ENCODE measurements at regions not wholly inside any gene's neighbourhood (a gene's known extent, or its start where the extent isn't known, plus 50 kb on each side); places are given as distances from the start of the nearest gene placed in this dataset.
"Not testable (repeated sequence)": the region's sequence is repeated elsewhere in the genome, so short reads cannot be mapped to it uniquely, and the experiment has no call there.

GRCh38 chrX:83954116-83954515, 93.2 kb downstream of the CYLC1 start:
- not testable (repeated sequence) for H3K36me3 ChIP-seq (ENCODE audit: control insufficient read depth in 4 of 4, insufficient read depth in 4 of 4, low read length in 4 of 4); DNase-seq
- WGBS, 2 donors: 52 to 82% methylated on average over 4 of the region's 4 CpGs

GRCh38 chrX:83966347-83966746, 105.4 kb downstream of the CYLC1 start:
- no peak for TF ChIP-seq CTCF (IDR thresholded peaks at IDR 0.05; ENCODE audit: control extremely low read depth, extremely low read depth)
- H3K36me3 ChIP-seq (ENCODE audit: control insufficient read depth in 4 of 4, insufficient read depth in 4 of 4, low read length in 4 of 4): no peaks in the 10 kb centered on the region
- H3K27me3 ChIP-seq (ENCODE audit: control insufficient read depth in 3 of 3, insufficient read depth in 3 of 3, low read length in 2 of 3): no peaks in the 10 kb centered on the region
- WGBS, 2 donors: 73 to 94% methylated on average over 2 of the region's 2 CpGs
- no peak overlapping the region for H3K4me3 ChIP-seq
- ATAC-seq (ENCODE audit: insufficient read depth, low FRiP score) (no peak), DNase-seq (no peak)
- H3K9me3 ChIP-seq (ENCODE audit: control insufficient read depth in 4 of 4, insufficient read depth in 3 of 4, low read length in 3 of 4): peaks cover 0 to 4% (median 0%) of the 10 kb centered on the region in 4 donors
- no peaks in the 10 kb centered on the region for H3K4me1 ChIP-seq (ENCODE audit: control insufficient read depth in 5 of 5, insufficient read depth in 5 of 5, low read length in 5 of 5)
- H3K9ac ChIP-seq (ENCODE audit: insufficient read depth in 1 of 2, low read length in 2 of 2): no peak overlapping the region
- H3K27ac ChIP-seq (ENCODE audit: low read depth in 1 of 2, low read length in 1 of 2): no peak overlapping the region

More at GRCh38 chrX:83954116-83954515, 93.2 kb downstream of the CYLC1 start:
- not testable (repeated sequence) for ATAC-seq (ENCODE audit: insufficient read depth, low FRiP score); H3K4me3 ChIP-seq; H3K27me3 ChIP-seq (ENCODE audit: control insufficient read depth in 3 of 3, insufficient read depth in 3 of 3, low read length in 2 of 3); H3K9me3 ChIP-seq (ENCODE audit: control insufficient read depth in 4 of 4, insufficient read depth in 3 of 4, low read length in 3 of 4); H3K4me1 ChIP-seq (ENCODE audit: control insufficient read depth in 5 of 5, insufficient read depth in 5 of 5, low read length in 5 of 5); H3K27ac ChIP-seq (ENCODE audit: low read depth in 1 of 2, low read length in 1 of 2); H3K9ac ChIP-seq (ENCODE audit: insufficient read depth in 1 of 2, low read length in 2 of 2)

GRCh38 chrX:83984961-83985360, 124.0 kb downstream of the CYLC1 start:
- H3K9ac ChIP-seq (ENCODE audit: insufficient read depth in 1 of 2, low read length in 2 of 2): no peak overlapping the region
- ATAC-seq (ENCODE audit: insufficient read depth, low FRiP score): no peak
- no peaks in the 10 kb centered on the region for H3K4me1 ChIP-seq (ENCODE audit: control insufficient read depth in 5 of 5, insufficient read depth in 5 of 5, low read length in 5 of 5)
- peak overlapping the region; percentile 13 for H3K4me3 ChIP-seq
- no peak overlapping the region for H3K27ac ChIP-seq (ENCODE audit: low read depth in 1 of 2, low read length in 1 of 2)
- TF ChIP-seq CTCF (IDR thresholded peaks at IDR 0.05; ENCODE audit: control extremely low read depth, extremely low read depth): no peak
- DNase-seq: no peak
- H3K9me3 ChIP-seq (ENCODE audit: control insufficient read depth in 4 of 4, insufficient read depth in 3 of 4, low read length in 3 of 4): peaks cover 0 to 4% (median under 1%) of the 10 kb centered on the region in 4 donors
- H3K36me3 ChIP-seq (ENCODE audit: control insufficient read depth in 4 of 4, insufficient read depth in 4 of 4, low read length in 4 of 4): no peaks in the 10 kb centered on the region
- H3K27me3 ChIP-seq (ENCODE audit: control insufficient read depth in 3 of 3, insufficient read depth in 3 of 3, low read length in 2 of 3): no peaks in the 10 kb centered on the region
- 73 to 96% methylated on average over 8 of the region's 8 CpGs for WGBS, 2 donors

GRCh38 chrX:83990178-83990577, 129.2 kb downstream of the CYLC1 start:
- not testable (repeated sequence) for H3K9ac ChIP-seq (ENCODE audit: insufficient read depth in 1 of 2, low read length in 2 of 2); ATAC-seq (ENCODE audit: insufficient read depth, low FRiP score); H3K27ac ChIP-seq (ENCODE audit: low read depth in 1 of 2, low read length in 1 of 2); H3K4me3 ChIP-seq; H3K27me3 ChIP-seq (ENCODE audit: control insufficient read depth in 3 of 3, insufficient read depth in 3 of 3, low read length in 2 of 3); H3K4me1 ChIP-seq (ENCODE audit: control insufficient read depth in 5 of 5, insufficient read depth in 5 of 5, low read length in 5 of 5); H3K36me3 ChIP-seq (ENCODE audit: control insufficient read depth in 4 of 4, insufficient read depth in 4 of 4, low read length in 4 of 4); DNase-seq; H3K9me3 ChIP-seq (ENCODE audit: control insufficient read depth in 4 of 4, insufficient read depth in 3 of 4, low read length in 3 of 4)
- 68 to 80% methylated on average over 2 of the region's 2 CpGs for WGBS, 2 donors

GRCh38 chrX:83997781-83998180, 136.8 kb downstream of the CYLC1 start:
- H3K4me1 ChIP-seq (ENCODE audit: control insufficient read depth in 5 of 5, insufficient read depth in 5 of 5, low read length in 5 of 5): no peaks in the 10 kb centered on the region
- TF ChIP-seq CTCF (IDR thresholded peaks at IDR 0.05; ENCODE audit: control extremely low read depth, extremely low read depth): no peak

More at GRCh38 chrX:83997781-83998180, 136.8 kb downstream of the CYLC1 start:
- Histone ChIP-seq H3K27ac (ENCODE audit: low read depth in 1 of 2, low read length in 1 of 2) (no peak overlapping the region), H3K27me3 (ENCODE audit: control insufficient read depth in 3 of 3, insufficient read depth in 3 of 3, low read length in 2 of 3) (no peaks in the 10 kb centered on the region), H3K4me3 (no peak overlapping the region), H3K9me3 (ENCODE audit: control insufficient read depth in 4 of 4, insufficient read depth in 3 of 4, low read length in 3 of 4) (no peaks in the 10 kb centered on the region), H3K36me3 (ENCODE audit: control insufficient read depth in 4 of 4, insufficient read depth in 4 of 4, low read length in 4 of 4) (no peaks in the 10 kb centered on the region), H3K9ac (ENCODE audit: insufficient read depth in 1 of 2, low read length in 2 of 2) (no peak overlapping the region)
- DNase-seq (no peak), ATAC-seq (ENCODE audit: insufficient read depth, low FRiP score) (no peak)
- WGBS, 2 donors: 69 to 95% methylated on average over 1 of the region's 1 CpG
